HepG2 (cell line): ENCODE measurements at regions not wholly inside any gene's neighbourhood (a gene's known extent, or its start where the extent isn't known, plus 50 kb on each side); places are given as distances from the start of the nearest gene placed in this dataset.

Experiments
- ATF7 ChIP-seq, 2 experiments: fragments of 450-650 bp in 1 of 2; sonication (generic) in 1 of 2; formaldehyde crosslinking in 1 of 2; IDR thresholded peaks; 2 replicates each; pipeline versions ENCODE4 v1.4.0 to v1.6.1; 2016 to 2020; ENCODE audit warnings: antibody characterized with exemption in 1 of 2, mild to moderate bottlenecking in 1 of 2, missing genetic modification reagents in 1 of 2
- CHD2 ChIP-seq: IDR thresholded peaks from 2 replicates; pipeline ENCODE4 v1.6.1; 2011; ENCODE audit warnings: low read depth, low read length, improper control_type of control experiment
- GABPA ChIP-seq, 2 experiments: IDR thresholded peaks; 2 replicates each; pipeline ENCODE4 v1.6.1; 2011 to 2016; ENCODE audit warnings: low read depth in 2 of 2, low read length in 1 of 2, missing biosample characterization in 1 of 2, missing genetic modification characterization in 1 of 2
- MAFK ChIP-seq, 2 experiments: IDR thresholded peaks in 1 of 2; conservative IDR thresholded peaks in 1 of 2; 2 replicates each; pipeline ENCODE4 v1.6.1; 2011; ENCODE audit warnings: improper control_type of control experiment in 2 of 2, low read length in 2 of 2
- MATR3 ChIP-seq: sonication (generic); formaldehyde crosslinking; IDR thresholded peaks from 2 replicates; pipeline ENCODE4 v1.4.0; 2020; ENCODE audit warnings: missing genetic modification reagents
- NR2F2 ChIP-seq: IDR thresholded peaks from 2 replicates; pipeline ENCODE4 v1.6.1; 2012; ENCODE audit warnings: low read depth, inconsistent platforms, borderline replicate concordance
- RARA ChIP-seq: IDR thresholded peaks from 2 replicates; pipeline ENCODE4 v1.6.1; 2016; ENCODE audit warnings: missing genetic modification reagents, missing compliant biosample characterization
- RBM22 ChIP-seq: fragments of 200-400 bp; formaldehyde crosslinking; optimal IDR thresholded peaks from 2 replicates; pipeline ENCODE3; 2017; ENCODE audit warnings: mild to moderate bottlenecking, low read length, moderate library complexity
- RXRB ChIP-seq: IDR thresholded peaks from 2 replicates; pipeline ENCODE4 v1.6.1; 2016; ENCODE audit warnings: borderline replicate concordance, missing genetic modification reagents, missing compliant biosample characterization
- SMAD9 ChIP-seq: sonication (generic); formaldehyde crosslinking; IDR thresholded peaks from 2 replicates; pipeline ENCODE4 v1.5.1; 2020; ENCODE audit warnings: mild to moderate bottlenecking, missing genetic modification reagents
- SRSF4 ChIP-seq: fragments of 200-400 bp; formaldehyde crosslinking; IDR thresholded peaks from one replicate; pipeline ENCODE4 v1.6.1; 2018; ENCODE audit warnings: mild to moderate bottlenecking, low read depth, low read length, moderate library complexity; ENCODE audit not compliant: poor library complexity, severe bottlenecking
- SRY ChIP-seq: sonication (generic); formaldehyde crosslinking; IDR thresholded peaks from 2 replicates; pipeline ENCODE4 v1.8.0; 2022; ENCODE audit warnings: mild to moderate bottlenecking, missing genetic modification reagents
- STAG1 ChIP-seq: sonication (generic); formaldehyde crosslinking; IDR thresholded peaks from 2 replicates; pipeline ENCODE4 v1.4.0; 2020; ENCODE audit warnings: missing genetic modification reagents
- TBL1XR1 ChIP-seq: fragments of 150-350 bp; IDR thresholded peaks from 2 replicates; pipeline ENCODE4 v1.6.1; 2014; ENCODE audit warnings: borderline replicate concordance, low read length; ENCODE audit not compliant: partially characterized antibody
- TOPORS ChIP-seq: sonication (generic); formaldehyde crosslinking; IDR thresholded peaks from 2 replicates; pipeline ENCODE4 v1.8.0; 2023; ENCODE audit warnings: mild to moderate bottlenecking, missing genetic modification reagents
- ZBTB10 ChIP-seq: sonication (generic); formaldehyde crosslinking; IDR thresholded peaks from 2 replicates; pipeline ENCODE4 v1.4.0; 2020; ENCODE audit warnings: missing genetic modification reagents, borderline replicate concordance
- ZBTB33 ChIP-seq: sonication (generic); formaldehyde crosslinking; IDR thresholded peaks from 2 replicates; pipeline ENCODE4 v1.4.0; 2020; ENCODE audit warnings: missing genetic modification reagents
- ZNF12 ChIP-seq: sonication (generic); formaldehyde crosslinking; IDR thresholded peaks from 2 replicates; pipeline ENCODE4 v1.5.0; 2020; ENCODE audit warnings: missing genetic modification reagents
- ZNF570 ChIP-seq: sonication (generic); formaldehyde crosslinking; IDR thresholded peaks from 2 replicates; pipeline ENCODE4 v1.4.0; 2020; ENCODE audit warnings: mild to moderate bottlenecking, missing genetic modification reagents, borderline replicate concordance
- ZNF816 ChIP-seq: sonication (generic); formaldehyde crosslinking; IDR thresholded peaks from 2 replicates; pipeline ENCODE4 v1.8.0; 2022; ENCODE audit warnings: missing genetic modification reagents, mild to moderate bottlenecking, borderline replicate concordance
- TF ChIP-seq, protein P1 (sequence below): IDR thresholded peaks from 2 replicates; pipeline ENCODE4 v1.6.1; 2016; ENCODE audit warnings: missing genetic modification reagents, missing compliant biosample characterization
- TF ChIP-seq, protein P2 (sequence below): sonication (generic); formaldehyde crosslinking; IDR thresholded peaks from 2 replicates; pipeline ENCODE4 v1.5.1; 2020; ENCODE audit warnings: missing genetic modification reagents, mild to moderate bottlenecking, borderline replicate concordance

GRCh38 chr21:43299441-43300277, 127.3 kb downstream of the SIK1 start (continued):
- TF ChIP-seq ZBTB10 (no peak), MAFK (conservative IDR thresholded peaks at IDR 0.05 in 1 of 2, IDR thresholded peaks at IDR 0.05 in 1 of 2; ENCODE audit: low read length in 2 of 2) (no peak), ZBTB33 (CRISPR knock-in tag) (no peak), NR2F2 (peak; percentile 81), ATF7 (IDR thresholded peaks at IDR 0.05) (no peak), ATF7 (CRISPR knock-in tag; IDR thresholded peaks at IDR 0.05) (no peak), ZNF570 (CRISPR knock-in tag) (no peak), SRSF4 (no peak), CHD2 (no peak), SMAD9 (no peak), ZNF12 (peak; percentile 25; the same call in 1 of the 2 replicates), RXRB (CRISPR knock-in tag) (peak; percentile 79), TBL1XR1 (no peak), STAG1 (CRISPR knock-in tag) (peak; percentile 10; the same call in 1 of the 2 replicates), RARA (CRISPR knock-in tag) (peak; percentile 89), RBM22 (no peak), TOPORS (CRISPR knock-in tag) (no peak), SRY (CRISPR knock-in tag) (no peak), GABPA (IDR thresholded peaks at IDR 0.05; ENCODE audit: low read depth, low read length) (no peak), GABPA (CRISPR knock-in tag; IDR thresholded peaks at IDR 0.05; ENCODE audit: low read depth) (peak; percentile 23; the same call in 1 of the 2 replicates), ZNF816 (CRISPR knock-in tag) (no peak), MATR3 (CRISPR knock-in tag) (no peak)
- TF ChIP-seq, protein P1, sequence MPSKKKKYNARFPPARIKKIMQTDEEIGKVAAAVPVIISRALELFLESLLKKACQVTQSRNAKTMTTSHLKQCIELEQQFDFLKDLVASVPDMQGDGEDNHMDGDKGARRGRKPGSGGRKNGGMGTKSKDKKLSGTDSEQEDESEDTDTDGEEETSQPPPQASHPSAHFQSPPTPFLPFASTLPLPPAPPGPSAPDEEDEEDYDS (CRISPR knock-in tag): no peak
- TF ChIP-seq, protein P2, sequence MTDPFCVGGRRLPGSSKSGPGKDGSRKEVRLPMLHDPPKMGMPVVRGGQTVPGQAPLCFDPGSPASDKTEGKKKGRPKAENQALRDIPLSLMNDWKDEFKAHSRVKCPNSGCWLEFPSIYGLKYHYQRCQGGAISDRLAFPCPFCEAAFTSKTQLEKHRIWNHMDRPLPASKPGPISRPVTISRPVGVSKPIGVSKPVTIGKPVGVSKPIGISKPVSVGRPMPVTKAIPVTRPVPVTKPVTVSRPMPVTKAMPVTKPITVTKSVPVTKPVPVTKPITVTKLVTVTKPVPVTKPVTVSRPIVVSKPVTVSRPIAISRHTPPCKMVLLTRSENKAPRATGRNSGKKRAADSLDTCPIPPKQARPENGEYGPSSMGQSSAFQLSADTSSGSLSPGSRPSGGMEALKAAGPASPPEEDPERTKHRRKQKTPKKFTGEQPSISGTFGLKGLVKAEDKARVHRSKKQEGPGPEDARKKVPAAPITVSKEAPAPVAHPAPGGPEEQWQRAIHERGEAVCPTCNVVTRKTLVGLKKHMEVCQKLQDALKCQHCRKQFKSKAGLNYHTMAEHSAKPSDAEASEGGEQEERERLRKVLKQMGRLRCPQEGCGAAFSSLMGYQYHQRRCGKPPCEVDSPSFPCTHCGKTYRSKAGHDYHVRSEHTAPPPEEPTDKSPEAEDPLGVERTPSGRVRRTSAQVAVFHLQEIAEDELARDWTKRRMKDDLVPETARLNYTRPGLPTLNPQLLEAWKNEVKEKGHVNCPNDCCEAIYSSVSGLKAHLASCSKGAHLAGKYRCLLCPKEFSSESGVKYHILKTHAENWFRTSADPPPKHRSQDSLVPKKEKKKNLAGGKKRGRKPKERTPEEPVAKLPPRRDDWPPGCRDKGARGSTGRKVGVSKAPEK (CRISPR knock-in tag): no peak
